NCI-H345 treated with DMSO at 0.1 percent for 48 hours (cell line): ENCODE measurements at regions not wholly inside any gene's neighbourhood (a gene's known extent, or its start where the extent isn't known, plus 50 kb on each side); places are given as distances from the start of the nearest gene placed in this dataset.

Source experiments
- DNase-seq: peaks from one replicate; lab custom pipeline; 2025; ENCODE audit not compliant: unreplicated experiment; lab: John Stamatoyannopoulos, UW

DNA sequence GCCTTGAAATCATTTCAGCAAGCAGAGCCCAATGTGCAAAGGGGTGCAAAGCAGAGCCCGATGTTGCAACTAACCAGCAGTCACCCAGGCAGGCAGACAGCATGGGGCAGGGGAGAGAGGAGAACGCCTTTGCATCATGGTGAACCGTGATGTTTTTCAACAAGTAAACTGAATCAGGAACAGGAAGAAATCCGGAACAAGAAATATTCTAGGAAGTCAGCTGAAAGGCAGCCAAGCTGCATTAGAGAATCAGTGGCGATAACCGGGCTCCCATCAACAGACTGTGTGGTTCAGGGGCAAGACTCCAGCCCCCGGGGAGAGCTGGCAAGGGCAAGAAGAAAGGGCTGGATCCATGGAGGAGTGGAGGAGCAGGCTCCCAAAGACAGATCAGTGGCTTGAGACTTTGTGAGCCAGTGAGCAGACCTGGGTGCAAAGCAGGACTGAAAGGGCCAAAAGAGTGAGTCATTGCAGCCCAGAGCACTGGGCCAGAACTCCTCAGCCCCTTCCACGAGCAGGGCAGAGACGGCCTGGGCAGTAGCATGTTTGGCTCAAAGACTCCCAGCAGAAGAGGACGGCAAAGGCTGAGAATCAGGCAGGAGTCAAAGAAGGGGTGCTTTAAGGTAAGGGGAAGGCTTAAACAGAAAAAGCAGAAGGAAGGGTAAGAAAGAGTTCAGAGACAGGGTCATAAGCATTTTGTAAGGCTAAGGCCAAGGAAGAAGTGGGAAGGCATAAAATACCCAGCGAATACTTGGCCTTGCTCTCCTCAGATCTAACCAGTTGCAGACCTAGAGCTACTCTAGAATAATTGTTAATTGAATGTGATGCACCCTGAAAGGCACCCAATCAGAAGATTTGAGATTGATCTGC is 155.0 kb downstream of the SETD4 start:
- no peak for DNase-seq

GRCh38 chr21:35900539-35900938 is 159.8 kb downstream of the SETD4 start:
- DNase-seq = no peak

GRCh38 chr21:35896060-35896459 is 164.3 kb downstream of the SETD4 start:
- DNase-seq = no peak

DNA sequence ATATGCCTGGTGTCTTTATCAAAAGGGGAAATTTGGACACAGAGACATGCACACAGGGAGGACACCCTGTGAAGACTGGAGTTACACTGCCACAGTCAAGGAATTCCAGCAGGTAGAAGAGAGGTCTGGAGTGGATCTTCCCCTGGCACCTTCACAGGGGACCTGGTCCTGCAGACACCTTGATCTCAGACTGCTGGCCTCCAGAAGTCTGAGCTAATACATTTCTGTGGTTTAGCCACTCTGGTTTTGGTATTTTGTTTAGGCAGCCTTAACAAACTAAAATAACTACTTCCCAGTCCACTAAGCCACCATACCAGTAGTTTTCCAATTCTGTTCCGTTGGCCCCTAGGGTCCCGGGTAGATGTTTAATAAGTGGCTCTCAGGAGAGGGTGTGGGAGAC is 164.7 kb downstream of the SETD4 start:
- DNase-seq = no peak

DNA sequence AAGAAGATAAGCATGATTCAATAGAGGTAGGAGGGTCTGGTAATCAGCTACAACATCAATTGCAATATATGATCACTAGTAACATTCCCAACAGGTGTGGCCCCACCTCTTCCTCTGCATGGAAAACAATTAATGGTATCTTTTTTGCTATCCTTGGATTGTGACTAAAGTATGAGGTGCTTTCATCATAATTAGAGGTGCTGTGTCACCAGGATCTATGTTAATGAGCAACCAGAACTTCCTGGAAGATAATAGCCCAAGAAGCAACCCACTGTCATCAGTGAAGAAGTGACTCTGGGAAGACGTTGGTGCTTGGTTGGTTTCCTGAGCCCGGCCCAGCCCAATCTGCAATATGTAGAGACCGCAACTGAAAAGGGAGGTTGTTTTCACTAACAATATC is 167.2 kb downstream of the SETD4 start:
- DNase-seq = no peak

DNA sequence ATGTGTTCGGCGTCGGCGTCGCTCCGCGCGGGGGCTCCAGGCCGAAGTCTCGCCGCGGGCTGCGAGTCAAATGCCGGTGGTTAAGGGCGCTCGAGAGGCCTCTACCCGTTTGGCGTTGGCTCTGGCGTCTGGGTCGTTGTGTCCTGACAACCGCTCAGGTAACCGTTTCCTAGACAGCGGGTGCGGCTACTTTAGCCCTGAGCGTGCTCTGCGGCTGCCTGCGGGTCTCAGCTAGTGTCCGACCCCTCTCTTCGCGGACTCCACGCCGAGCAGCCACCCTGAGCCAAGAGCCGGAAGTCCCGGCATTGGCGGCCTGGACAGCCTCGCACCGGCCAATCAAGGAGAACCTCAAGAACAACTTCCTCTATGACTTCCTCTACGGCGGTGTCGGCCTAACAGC is 173.4 kb downstream of the SETD4 start:
- DNase-seq = no peak

DNA sequence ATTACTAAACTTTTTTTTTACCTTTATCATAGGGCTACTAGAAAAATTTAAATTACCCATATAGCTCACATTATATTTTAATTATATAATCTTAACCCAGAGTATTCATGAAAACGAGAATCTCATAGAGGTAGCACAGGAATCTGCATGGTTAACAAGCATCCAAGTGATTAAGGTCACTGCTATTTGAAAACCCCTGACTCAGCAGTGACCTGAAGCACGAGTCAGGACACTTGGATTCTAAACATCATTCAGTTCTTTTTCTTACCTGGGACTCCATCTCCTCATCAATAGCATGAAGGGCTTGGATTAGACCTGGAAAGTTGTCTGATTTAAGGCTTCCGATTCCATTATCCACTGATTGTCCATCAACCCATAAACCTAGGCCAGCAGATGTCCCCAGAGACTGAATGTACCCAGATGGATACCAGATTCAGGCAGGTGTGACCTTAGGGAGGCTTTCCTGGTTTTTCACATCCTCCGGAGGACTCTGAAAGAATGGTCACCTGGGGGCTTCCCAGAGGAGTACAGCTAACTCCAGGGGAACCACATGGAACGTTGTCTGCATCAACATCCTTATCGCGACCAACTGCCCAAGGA is 174.3 kb downstream of the SETD4 start:
- DNase-seq = no peak

DNA sequence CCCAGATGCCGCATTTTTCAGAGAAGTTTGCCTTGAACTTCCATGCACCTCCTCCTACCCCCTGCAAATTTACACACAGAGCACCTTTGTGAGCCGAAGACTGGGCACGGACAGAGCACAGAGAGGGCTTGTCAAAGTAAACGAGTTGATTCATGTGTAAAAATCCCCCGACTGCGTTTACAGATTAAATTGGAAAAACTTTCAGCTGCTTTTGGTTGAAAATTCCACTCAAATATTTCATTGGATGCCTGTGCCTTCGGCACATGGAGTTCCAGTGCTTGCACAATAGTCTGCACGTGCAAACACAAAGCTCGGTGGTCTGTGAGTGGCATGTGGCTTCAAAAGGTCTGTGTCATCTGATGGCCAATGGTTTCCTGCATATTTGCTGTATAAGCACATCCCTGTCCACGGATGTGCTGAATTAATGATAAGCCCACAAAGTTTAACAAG is 177.5 kb downstream of the SETD4 start:
- no peak for DNase-seq

- DNase-seq = no peak
These were observed 186.9 kb downstream of the SETD4 start for GRCh38 chr21:35873441-35873840.

- no peak for DNase-seq
These were observed 188.4 kb downstream of the SETD4 start for GRCh38 chr21:35871906-35872305.

DNA sequence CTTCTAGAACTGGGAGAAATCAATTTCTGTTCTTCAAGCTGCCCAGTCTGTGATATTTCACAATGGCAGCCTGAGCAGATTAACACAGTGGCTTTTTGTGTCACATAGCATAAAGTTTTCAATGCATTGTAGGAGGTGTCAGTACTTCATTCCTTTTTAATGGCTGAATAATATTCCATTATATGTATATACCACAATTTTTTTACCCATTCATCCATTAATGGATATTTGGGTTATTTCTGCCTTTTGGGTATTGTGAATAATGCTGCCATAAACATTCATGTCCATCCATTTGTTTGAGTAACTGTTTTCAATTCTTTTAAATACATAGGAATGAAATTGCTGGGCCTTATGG is 191.5 kb downstream of the SETD4 start:
- DNase-seq = no peak

DNA sequence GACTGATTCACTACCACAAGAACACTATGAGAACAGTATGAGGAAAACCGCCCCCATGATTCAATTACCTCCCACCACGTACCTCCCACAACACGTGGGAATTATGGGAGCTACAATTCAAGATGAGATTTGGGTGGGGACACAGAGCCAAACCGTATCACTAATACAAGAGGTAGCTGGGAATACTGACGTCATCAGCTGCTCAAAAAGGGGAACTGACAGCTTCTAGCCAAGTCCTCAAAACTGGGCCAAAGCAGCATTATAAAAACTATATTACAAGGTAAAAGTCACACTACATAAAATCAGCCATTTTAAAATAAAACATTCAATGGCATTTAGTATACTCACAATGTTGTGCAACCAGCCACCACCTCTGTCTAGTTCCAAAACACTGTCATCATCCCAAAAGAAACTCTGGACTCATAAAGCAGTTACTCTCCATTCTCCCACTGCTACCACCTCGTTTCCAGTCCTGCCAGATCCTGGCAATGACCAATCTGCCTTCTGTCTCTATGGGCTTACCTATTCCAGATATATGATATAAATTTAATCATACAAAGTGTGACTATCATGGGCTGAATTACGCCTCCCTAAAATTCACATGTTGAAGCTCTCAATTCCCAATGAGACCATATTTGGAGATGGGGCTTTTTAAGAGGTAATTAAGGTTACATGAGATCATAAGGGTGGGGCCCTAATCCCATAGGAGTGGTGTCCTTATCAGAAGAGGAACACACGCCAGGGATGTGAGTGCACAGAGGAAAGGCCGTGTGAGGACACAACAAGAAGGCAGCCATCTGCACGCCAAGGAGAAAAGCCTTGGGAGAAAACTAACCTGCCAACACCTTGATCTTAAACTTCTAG is 192.1 kb downstream of the SETD4 start:
- no peak for DNase-seq

- no peak for DNase-seq
These were observed 196.3 kb downstream of the SETD4 start for GRCh38 chr21:35864039-35864438.

- DNase-seq = no peak
These were observed 197.4 kb downstream of the SETD4 start for GRCh38 chr21:35862969-35863368.

GRCh38 chr21:35861661-35862060 is 198.7 kb downstream of the SETD4 start:
- no peak for DNase-seq

GRCh38 chr21:35860189-35860869 is 200.0 kb downstream of the SETD4 start:
- DNase-seq = no peak

DNA sequence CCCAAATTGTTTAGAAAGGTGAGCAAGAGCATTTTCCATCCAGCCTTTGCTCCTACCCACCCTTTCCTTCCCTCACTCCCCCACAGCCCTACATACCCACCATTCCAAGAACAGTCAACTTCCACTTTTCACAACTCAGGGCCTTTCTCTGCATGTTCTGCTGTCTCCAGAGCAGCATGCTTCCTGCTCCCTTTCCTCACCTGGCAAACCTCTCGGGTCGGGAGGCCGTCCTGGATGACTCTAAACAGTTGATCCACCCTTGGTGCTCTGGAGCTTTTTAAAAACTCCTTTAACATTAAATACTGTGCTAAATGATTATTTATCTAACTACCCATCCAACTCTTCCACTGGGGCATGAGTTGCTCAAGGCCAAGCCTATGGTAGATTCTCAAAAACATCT is 200.6 kb downstream of the SETD4 start:
- DNase-seq = no peak

DNA sequence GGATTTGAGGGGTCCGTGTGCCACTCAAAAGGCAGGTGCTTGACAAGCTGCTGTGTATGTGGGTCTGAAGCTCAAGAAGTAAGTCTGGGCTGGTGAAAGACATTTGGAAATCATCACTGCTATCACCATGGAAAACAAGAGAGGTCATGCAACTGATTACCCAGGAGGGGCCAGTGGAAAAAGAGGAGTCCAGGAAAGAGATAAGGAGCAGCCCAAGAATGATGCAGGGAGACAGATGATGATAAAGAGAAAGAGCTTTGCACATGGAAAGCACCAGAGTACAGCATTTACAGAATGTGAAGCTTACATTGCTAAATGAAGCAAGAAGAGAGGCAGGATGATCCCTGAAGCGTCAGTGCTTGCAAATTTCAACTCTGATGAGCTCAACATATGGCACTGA is 203.2 kb downstream of the SETD4 start:
- no peak for DNase-seq

GRCh38 chr21:35855484-35855883 is 204.8 kb downstream of the SETD4 start:
- no peak for DNase-seq

DNA sequence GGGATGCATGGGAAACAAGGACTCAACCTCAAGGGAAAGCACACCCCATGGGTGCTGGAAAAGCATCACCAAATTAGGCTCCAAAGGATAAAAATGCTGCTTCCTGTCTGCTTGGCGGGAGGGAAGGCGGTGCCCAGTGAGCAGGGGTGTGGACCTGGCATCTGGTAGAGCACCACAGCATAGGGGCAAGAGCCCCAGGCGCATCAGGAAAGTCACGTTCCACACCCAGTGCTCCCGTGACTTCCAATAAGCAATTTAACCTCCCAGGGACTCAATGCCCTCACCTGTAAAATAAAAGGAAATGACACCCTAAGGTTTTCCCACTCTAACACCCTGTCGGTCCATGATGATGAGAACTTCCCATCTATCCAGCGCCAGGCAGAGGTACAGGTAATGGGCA is 206.0 kb downstream of the SETD4 start:
- DNase-seq = no peak
